K562 (cell line): ENCODE measurements at regions not wholly inside any gene's neighbourhood (a gene's known extent, or its start where the extent isn't known, plus 50 kb on each side); places are given as distances from the start of the nearest gene placed in this dataset.

Source experiments
- ATAC-seq: fragments of 200-7000 bp; cut with Tn5 transposase; 3 replicates; pipeline ENCODE4 v1.9.1; 2020; ENCODE audit warnings: moderate library complexity
- BruUV-seq: library from RNA; stranded (reverse); fragments of 400-500 nt; replicated peaks from 2 replicates; lab custom pipeline; 2021; lab: Mats Ljungman, UMichigan
- CTCF ChIA-PET: fragments of 300-600 bp; formaldehyde crosslinking; extraction: SDS; loops from one replicate; lab custom pipeline; 2021; ENCODE audit warnings: low intra/inter-chr PET ratio; lab: Yijun Ruan, JAX
- POLR2A ChIA-PET: fragments of 300-600, 350-650 bp; sonication (Branson Sonifier 250); formaldehyde crosslinking; extraction: SDS; loops from one replicate; lab custom pipeline; 2021; ENCODE audit warnings: antibody characterized with exemption, inconsistent platforms; lab: Yijun Ruan, JAX
- DNase-seq, 4 experiments: peaks; one replicate each; pipeline versions ENCODE4 v3.0.0 to v3.0.0-alpha.2; 2011 to 2018; ENCODE audit warnings: low spot score in 3 of 4, mixed read lengths in 3 of 4; ENCODE audit errors: extremely low read depth in 1 of 4
- FAIRE-seq: peaks from 2 replicates; lab custom pipeline; 2011; peaks lifted over from hg19 to GRCh38; lab: Jason Lieb, UNC
- H2AFZ ChIP-seq: 2 replicates; pipeline ENCODE4 v1.6.0; 2011; ENCODE audit warnings: low read depth, low read length, control low read depth, inconsistent platforms
- H3K27ac ChIP-seq: fragments of 200-600 bp; 3 replicates; pipeline ENCODE4 v1.8.0; 2011; ENCODE audit warnings: low read depth, mild to moderate bottlenecking, control low read depth, inconsistent platforms, low read length, moderate library complexity, mixed read lengths; ENCODE audit errors: extremely low read depth
- H3K27me3 ChIP-seq, 2 experiments: fragments of 300-600 bp in 1 of 2; 2 replicates in 1 of 2; 3 replicates in 1 of 2; pipeline versions ENCODE4 v1.6.0 to v1.8.0; 2011; ENCODE audit warnings: inconsistent platforms in 2 of 2, low read length in 2 of 2, mild to moderate bottlenecking in 1 of 2, mixed read lengths in 1 of 2, moderate library complexity in 1 of 2; ENCODE audit not compliant: control insufficient read depth in 2 of 2, insufficient read depth in 2 of 2
- H3K36me3 ChIP-seq: fragments of 300-600 bp; 3 replicates; pipeline ENCODE4 v1.8.0; 2011; ENCODE audit warnings: mild to moderate bottlenecking, low read length, inconsistent platforms; ENCODE audit not compliant: control insufficient read depth, insufficient read depth
- H3K4me1 ChIP-seq, 2 experiments: fragments of 200-600 bp in 1 of 2; replicated peaks in 1 of 2; 2 replicates in 1 of 2; 3 replicates in 1 of 2; pipeline versions ENCODE4 v1.5.1 to v1.8.0; 2011; ENCODE audit warnings: inconsistent platforms in 2 of 2, low read length in 2 of 2, mild to moderate bottlenecking in 1 of 2, mixed read lengths in 1 of 2, moderate library complexity in 1 of 2; ENCODE audit not compliant: control insufficient read depth in 2 of 2, insufficient read depth in 2 of 2
- H3K4me2 ChIP-seq: 2 replicates; pipeline ENCODE4 v1.6.1; 2011; ENCODE audit warnings: low read length, control low read depth, inconsistent platforms, mixed read lengths; ENCODE audit not compliant: insufficient read depth
- H3K4me3 ChIP-seq: fragments of 200-600 bp; sonication (generic), shearing (Covaris generic); 2 replicates; pipeline ENCODE4 v1.5.1; 2016; ENCODE audit warnings: control low read depth, inconsistent platforms
- H3K79me2 ChIP-seq: fragments of 200-600 bp; 3 replicates; pipeline ENCODE4 v1.8.0; 2011; ENCODE audit warnings: low read length, inconsistent platforms; ENCODE audit not compliant: control insufficient read depth, insufficient read depth
- H3K9ac ChIP-seq, 2 experiments: 2 replicates each; pipeline versions ENCODE4 v1.6.0 to v1.6.1; 2011; ENCODE audit warnings: low read depth in 2 of 2, low read length in 2 of 2, control low read depth in 1 of 2, inconsistent platforms in 1 of 2, mild to moderate bottlenecking in 1 of 2, mixed read lengths in 1 of 2; ENCODE audit not compliant: insufficient read depth in 1 of 2
- H3K9me1 ChIP-seq: one replicate; pipeline ENCODE4 v1.6.0; 2011; ENCODE audit warnings: inconsistent platforms, mild to moderate bottlenecking, low read length, moderate library complexity; ENCODE audit not compliant: control insufficient read depth, insufficient read depth
- H3K9me3 ChIP-seq: replicated peaks from 2 replicates; pipeline ENCODE4 v1.5.1; 2011; ENCODE audit warnings: low read depth, low read length, inconsistent platforms; ENCODE audit not compliant: control insufficient read depth, insufficient read depth
- H4K20me1 ChIP-seq: replicated peaks from 2 replicates; pipeline ENCODE4 v1.6.1; 2011; ENCODE audit warnings: low read length, inconsistent platforms, mixed read lengths; ENCODE audit not compliant: control insufficient read depth, insufficient read depth
- CCNT2 ChIP-seq: IDR thresholded peaks from 2 replicates; pipeline ENCODE4 v1.6.1; 2011; ENCODE audit warnings: borderline replicate concordance, low read depth, mild to moderate bottlenecking, moderate library complexity, mixed read lengths, low read length; ENCODE audit not compliant: insufficient read length; ENCODE audit errors: extremely low read depth
- FOXA3 ChIP-seq, 2 experiments: fragments of 450-650 bp in 1 of 2; sonication (generic) in 1 of 2; formaldehyde crosslinking; IDR thresholded peaks in 1 of 2; conservative IDR thresholded peaks in 1 of 2; 2 replicates each; pipeline versions ENCODE4 v1.4.0 to v1.8.0; 2020 to 2022; ENCODE audit warnings: mild to moderate bottlenecking in 2 of 2, missing genetic modification reagents in 1 of 2
- HDAC3 ChIP-seq: fragments of 450-650 bp; IDR thresholded peaks from 2 replicates; pipeline ENCODE4 v1.6.1; 2018; ENCODE audit warnings: borderline replicate concordance, mild to moderate bottlenecking, moderate library complexity; ENCODE audit not compliant: partially characterized antibody
- HDAC6 ChIP-seq: IDR thresholded peaks from 2 replicates; pipeline ENCODE4 v1.6.1; 2012; ENCODE audit warnings: low read depth, mild to moderate bottlenecking, control low read depth, inconsistent platforms, low read length, moderate library complexity
- HNRNPK ChIP-seq: fragments of 200-400 bp; formaldehyde crosslinking; IDR thresholded peaks from one replicate; pipeline ENCODE4 v1.6.1; 2018; ENCODE audit warnings: mild to moderate bottlenecking, low read depth, low read length; ENCODE audit not compliant: poor library complexity, severe bottlenecking
- HNRNPUL1 ChIP-seq: fragments of 200-400 bp; formaldehyde crosslinking; IDR thresholded peaks from 2 replicates; pipeline ENCODE4 v1.6.1; 2017; ENCODE audit warnings: low read length
- KAT2B ChIP-seq: IDR thresholded peaks from one replicate; pipeline ENCODE4 v1.6.1; 2012; ENCODE audit warnings: low read depth, mild to moderate bottlenecking, control low read depth, inconsistent platforms, low read length, moderate library complexity
- LCOR ChIP-seq: sonication (generic); formaldehyde crosslinking; IDR thresholded peaks from 2 replicates; pipeline ENCODE4 v1.8.0; 2022; ENCODE audit warnings: mild to moderate bottlenecking, missing genetic modification reagents
- MED1 ChIP-seq: sonication (generic); formaldehyde crosslinking; IDR thresholded peaks from 2 replicates; pipeline ENCODE4 v1.8.1; 2023; ENCODE audit warnings: missing genetic modification reagents, borderline replicate concordance
- MTF1 ChIP-seq: fragments of 250-450 bp; sonication (Bioruptor Pico); IDR thresholded peaks from 2 replicates; pipeline ENCODE4 v1.9.0; 2021; ENCODE audit warnings: moderate library complexity, mild to moderate bottlenecking, inconsistent platforms, borderline replicate concordance
- NCOR1 ChIP-seq: fragments of 450-650 bp; IDR thresholded peaks from 2 replicates; pipeline ENCODE4 v1.6.1; 2016; ENCODE audit warnings: mild to moderate bottlenecking, moderate library complexity
- NR2F6 ChIP-seq: fragments of 450-650 bp; formaldehyde crosslinking; IDR thresholded peaks from 2 replicates; pipeline ENCODE4 v1.4.0; 2020; ENCODE audit warnings: mild to moderate bottlenecking
- POU5F1 ChIP-seq: fragments of 150-350 bp; IDR thresholded peaks from 2 replicates; pipeline ENCODE4 v1.6.1; 2014; ENCODE audit warnings: borderline replicate concordance, low read length, low read depth, mild to moderate bottlenecking; ENCODE audit not compliant: partially characterized antibody
- RUNX1 ChIP-seq: sonication (generic); IDR thresholded peaks from 2 replicates; pipeline ENCODE4 v1.6.1; 2016; ENCODE audit warnings: antibody characterized with exemption, low read depth
- SPI1 ChIP-seq: IDR thresholded peaks from 2 replicates; pipeline ENCODE4 v1.6.1; 2011; ENCODE audit warnings: low read depth, low read length, control low read depth, borderline replicate concordance
- ZNF583 ChIP-seq: fragments of 250-450 bp; sonication (Bioruptor Pico); IDR thresholded peaks from 2 replicates; pipeline ENCODE4 v1.4.0; 2020
- ZNF699 ChIP-seq: fragments of 250-450 bp; sonication (Bioruptor Pico); IDR thresholded peaks from 2 replicates; pipeline ENCODE4 v1.8.0; 2021; ENCODE audit warnings: mild to moderate bottlenecking, moderate library complexity; ENCODE audit not compliant: insufficient replicate concordance
- ZNF76 ChIP-seq: fragments of 250-450 bp; sonication (Bioruptor Pico); IDR thresholded peaks from 2 replicates; pipeline ENCODE4 v1.4.0; 2020; ENCODE audit warnings: mild to moderate bottlenecking, moderate library complexity, borderline replicate concordance
- WGBS: fragments of 100-300 bp; shearing (Covaris generic); methylation state at CpG from one replicate; pipeline ENCODE4 v1.1.6; 2016; ENCODE audit warnings: low coverage, mixed read lengths; ENCODE audit not compliant: insufficient coverage; ENCODE audit errors: missing lambda C conversion rate; 5-methylcytosine and 5-hydroxymethylcytosine counted together
- in situ Hi-C: fragments of 300-500 bp; cut with MboI; formaldehyde crosslinking; loops from 4 replicates; pipeline ENCODE4 v1.15.0; 2018; ENCODE audit warnings: inconsistent platforms, mixed read lengths
- intact Hi-C: fragments of 100-400 bp; cut with micrococcal nuclease; formaldehyde crosslinking; loops from 2 replicates; pipeline ENCODE4 v1.14.2; 2022
- TF ChIP-seq, protein P1 (sequence below): fragments of 450-650 bp; formaldehyde crosslinking; IDR thresholded peaks from 2 replicates; pipeline ENCODE4 v1.4.0; 2022; ENCODE audit warnings: missing genetic modification characterization
- TF ChIP-seq, protein P2 (sequence below): fragments of 450-650 bp; formaldehyde crosslinking; IDR thresholded peaks from 2 replicates; pipeline ENCODE4 v1.4.0; 2020; ENCODE audit warnings: mild to moderate bottlenecking, moderate library complexity

DNA sequence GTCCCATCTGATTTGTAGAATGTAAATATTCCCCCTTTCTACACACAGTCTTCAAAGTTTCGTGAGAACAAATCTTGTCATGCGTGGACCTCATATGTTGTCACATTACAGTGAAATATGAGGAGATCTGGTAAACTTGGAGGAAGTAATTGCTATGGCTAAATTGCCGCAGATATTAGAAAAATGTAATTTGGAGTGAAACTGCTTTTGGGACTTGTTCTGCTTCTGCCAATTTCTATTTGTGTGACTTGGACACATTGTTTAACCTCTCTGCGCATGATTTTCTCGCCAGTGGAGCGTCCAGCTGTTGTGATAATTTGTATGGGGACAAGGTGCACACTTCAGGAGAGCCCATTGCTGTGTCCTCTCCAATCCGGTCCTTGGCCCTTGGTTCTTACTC, 693.1 kb upstream of the SLC10A2 start:
- ChIA-PET POLR2A (no interaction called here), CTCF (no interaction called here)
- no peak for FAIRE-seq
- intact Hi-C loops, result no loop called here
- H4K20me1 ChIP-seq, result no peaks in the 10 kb centered on the region
- no peaks in the 10 kb centered on the region for H3K4me1 ChIP-seq
- no peak overlapping the region for H3K9ac ChIP-seq
- H3K9me3 ChIP-seq, result no peaks in the 10 kb centered on the region
- BruUV-seq, result no TSS peak
- H3K9me1 ChIP-seq, result no peaks in the 10 kb centered on the region
- H3K27me3 ChIP-seq, result no peaks in the 10 kb centered on the region
- no peaks in the 10 kb centered on the region for H3K36me3 ChIP-seq
- ATAC-seq, result no peak
- H3K27ac ChIP-seq, result no peak overlapping the region
- no peak overlapping the region for H2AFZ ChIP-seq
- TF ChIP-seq FOXA3 (CRISPR knock-in tag; conservative IDR thresholded peaks at IDR 0.05 in 1 of 2, IDR thresholded peaks at IDR 0.05 in 1 of 2) (no peak), LCOR (CRISPR knock-in tag) (no peak), HDAC6 (no peak), ZNF583 (no peak), RUNX1 (no peak), POU5F1 (no peak), NR2F6 (CRISPR knock-in tag) (no peak), KAT2B (no peak), ZNF76 (CRISPR knock-in tag) (no peak), CCNT2 (no peak), SPI1 (no peak), MED1 (CRISPR knock-in tag) (no peak), MTF1 (CRISPR knock-in tag) (no peak), HNRNPK (no peak), HDAC3 (no peak), ZNF699 (no peak), NCOR1 (no peak), HNRNPUL1 (no peak)
- TF ChIP-seq, protein P1, sequence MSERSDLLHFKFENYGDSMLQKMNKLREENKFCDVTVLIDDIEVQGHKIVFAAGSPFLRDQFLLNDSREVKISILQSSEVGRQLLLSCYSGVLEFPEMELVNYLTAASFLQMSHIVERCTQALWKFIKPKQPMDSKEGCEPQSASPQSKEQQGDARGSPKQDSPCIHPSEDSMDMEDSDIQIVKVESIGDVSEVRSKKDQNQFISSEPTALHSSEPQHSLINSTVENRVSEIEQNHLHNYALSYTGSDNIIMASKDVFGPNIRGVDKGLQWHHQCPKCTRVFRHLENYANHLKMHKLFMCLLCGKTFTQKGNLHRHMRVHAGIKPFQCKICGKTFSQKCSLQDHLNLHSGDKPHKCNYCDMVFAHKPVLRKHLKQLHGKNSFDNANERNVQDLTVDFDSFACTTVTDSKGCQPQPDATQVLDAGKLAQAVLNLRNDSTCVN (CRISPR knock-in tag), result no peak
- TF ChIP-seq, protein P2, sequence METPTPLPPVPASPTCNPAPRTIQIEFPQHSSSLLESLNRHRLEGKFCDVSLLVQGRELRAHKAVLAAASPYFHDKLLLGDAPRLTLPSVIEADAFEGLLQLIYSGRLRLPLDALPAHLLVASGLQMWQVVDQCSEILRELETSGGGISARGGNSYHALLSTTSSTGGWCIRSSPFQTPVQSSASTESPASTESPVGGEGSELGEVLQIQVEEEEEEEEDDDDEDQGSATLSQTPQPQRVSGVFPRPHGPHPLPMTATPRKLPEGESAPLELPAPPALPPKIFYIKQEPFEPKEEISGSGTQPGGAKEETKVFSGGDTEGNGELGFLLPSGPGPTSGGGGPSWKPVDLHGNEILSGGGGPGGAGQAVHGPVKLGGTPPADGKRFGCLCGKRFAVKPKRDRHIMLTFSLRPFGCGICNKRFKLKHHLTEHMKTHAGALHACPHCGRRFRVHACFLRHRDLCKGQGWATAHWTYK, result no peak
- no peaks in the 10 kb centered on the region for H3K79me2 ChIP-seq
- WGBS, result 2% methylated on average over 7 of the region's 7 CpGs
- no peak for DNase-seq
- no peak overlapping the region for H3K4me3 ChIP-seq
- H3K4me2 ChIP-seq, result no peak overlapping the region
- in situ Hi-C loops, result no loop called here
